Spleen (tissue), 7 donors: ENCODE measurements at regions not wholly inside any gene's neighbourhood (a gene's known extent, or its start where the extent isn't known, plus 50 kb on each side); places are given as distances from the start of the nearest gene placed in this dataset.

Experiments
- POLR2AphosphoS5 ChIP-seq, 3 donors: sonication (generic); formaldehyde crosslinking; IDR thresholded peaks; one replicate each; pipeline ENCODE4 v1.5.1; 2017; ENCODE audit warnings: antibody characterized with exemption in 3 of 3
- TF ChIP-seq, protein P1 (sequence below), 11 experiments: fragments of 200-600 bp in 7 of 11; fragments of 450-650 bp in 4 of 11; sonication (generic) in 4 of 11; IDR thresholded peaks in 8 of 11; conservative IDR thresholded peaks in 3 of 11; 1 replicate in 7 of 11; 2 replicates in 4 of 11; pipeline versions ENCODE4 v1.4.0 to v1.8.0; 2016 to 2021; ENCODE audit warnings: antibody characterized with exemption in 11 of 11, inconsistent platforms in 4 of 11, mild to moderate bottlenecking in 1 of 11
- donor health status: DM: no; HTN: no; CAD: no; lungs with moderate emphysema.
- donor health status: DM: no; HTN: no; CAD: no.
- donor health status: DM: no; HTN: no; CAD: no.

DNA sequence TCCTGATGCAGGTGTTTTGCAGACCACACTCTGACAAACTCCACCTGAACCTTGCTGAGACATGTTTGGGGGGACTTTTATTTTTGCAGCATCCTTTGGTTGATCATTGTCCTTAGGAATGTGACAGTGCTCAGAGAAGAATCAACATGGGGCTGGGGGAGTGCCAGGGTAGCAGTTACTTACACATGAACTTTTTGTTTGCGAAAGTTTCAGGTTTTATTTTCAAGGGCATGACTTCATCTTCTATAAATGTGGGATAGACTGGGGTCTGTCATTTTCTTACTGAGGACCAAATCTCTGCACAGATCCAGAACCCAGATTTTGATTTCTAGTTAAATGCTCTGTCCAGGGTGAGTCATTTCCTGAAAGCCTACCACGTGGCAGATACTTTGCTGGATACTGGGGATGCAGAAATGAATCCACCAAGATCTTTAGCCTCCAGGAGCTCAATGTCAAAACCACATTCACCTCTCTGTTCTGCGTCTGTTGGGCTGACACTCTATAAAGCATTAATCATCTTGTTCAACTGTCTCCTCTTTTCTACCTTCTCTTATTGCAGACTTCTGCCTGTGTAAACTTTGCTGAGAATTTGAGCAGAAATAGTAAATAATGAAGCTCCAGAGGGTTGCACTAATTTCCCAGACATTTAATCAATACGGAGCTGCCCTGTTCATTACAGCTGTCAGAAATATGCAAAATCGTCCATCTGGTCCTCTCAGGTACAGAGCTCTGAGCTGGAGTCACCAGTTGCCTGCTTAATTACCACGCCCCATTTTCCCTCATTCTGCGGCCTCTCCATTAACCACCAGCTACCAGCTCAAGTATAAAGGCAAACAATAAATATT lies 387.9 kb downstream of the MIAT start:
- TF ChIP-seq POLR2AphosphoS5 (IDR thresholded peaks at IDR 0.05), result no peak
- TF ChIP-seq, protein P1, sequence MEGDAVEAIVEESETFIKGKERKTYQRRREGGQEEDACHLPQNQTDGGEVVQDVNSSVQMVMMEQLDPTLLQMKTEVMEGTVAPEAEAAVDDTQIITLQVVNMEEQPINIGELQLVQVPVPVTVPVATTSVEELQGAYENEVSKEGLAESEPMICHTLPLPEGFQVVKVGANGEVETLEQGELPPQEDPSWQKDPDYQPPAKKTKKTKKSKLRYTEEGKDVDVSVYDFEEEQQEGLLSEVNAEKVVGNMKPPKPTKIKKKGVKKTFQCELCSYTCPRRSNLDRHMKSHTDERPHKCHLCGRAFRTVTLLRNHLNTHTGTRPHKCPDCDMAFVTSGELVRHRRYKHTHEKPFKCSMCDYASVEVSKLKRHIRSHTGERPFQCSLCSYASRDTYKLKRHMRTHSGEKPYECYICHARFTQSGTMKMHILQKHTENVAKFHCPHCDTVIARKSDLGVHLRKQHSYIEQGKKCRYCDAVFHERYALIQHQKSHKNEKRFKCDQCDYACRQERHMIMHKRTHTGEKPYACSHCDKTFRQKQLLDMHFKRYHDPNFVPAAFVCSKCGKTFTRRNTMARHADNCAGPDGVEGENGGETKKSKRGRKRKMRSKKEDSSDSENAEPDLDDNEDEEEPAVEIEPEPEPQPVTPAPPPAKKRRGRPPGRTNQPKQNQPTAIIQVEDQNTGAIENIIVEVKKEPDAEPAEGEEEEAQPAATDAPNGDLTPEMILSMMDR (IDR thresholded peaks at IDR 0.05 in 8 of 11, conservative IDR thresholded peaks at IDR 0.05 in 3 of 11), result no peak
